Stimulated activated CD4-positive, alpha-beta T cell treated with anti-CD3 and anti-CD28 coated beads, Interleukin-2, amount 100 ng/mL, for 48 hours (primary cell): ENCODE measurements at regions not wholly inside any gene's neighbourhood (a gene's known extent, or its start where the extent isn't known, plus 50 kb on each side); places are given as distances from the start of the nearest gene placed in this dataset.

Experiments
- DNase-seq, 2 donors: peaks; one replicate each; pipeline ENCODE4 v3.0.0-alpha.2; 2020

DNA sequence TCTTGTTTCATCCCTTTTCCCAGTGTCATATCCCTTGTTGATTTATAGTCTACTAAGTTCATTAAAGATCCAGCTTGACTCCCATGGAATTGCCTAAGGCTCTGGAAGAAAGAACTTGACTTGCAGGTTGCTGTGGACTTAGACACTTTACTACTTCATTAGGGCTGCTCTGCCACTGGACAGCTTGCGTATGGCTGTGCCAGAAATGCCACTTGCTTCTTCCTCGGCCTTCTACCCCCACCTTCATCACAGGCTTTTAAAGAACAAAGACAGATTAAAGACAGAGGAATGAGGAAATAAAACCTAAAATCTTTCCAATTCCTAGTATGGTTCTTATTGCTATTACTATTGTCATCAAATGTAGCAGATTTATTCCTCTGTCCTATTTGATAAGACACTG lies 591.7 kb downstream of the BCL11A start:
- no peak for DNase-seq

DNA sequence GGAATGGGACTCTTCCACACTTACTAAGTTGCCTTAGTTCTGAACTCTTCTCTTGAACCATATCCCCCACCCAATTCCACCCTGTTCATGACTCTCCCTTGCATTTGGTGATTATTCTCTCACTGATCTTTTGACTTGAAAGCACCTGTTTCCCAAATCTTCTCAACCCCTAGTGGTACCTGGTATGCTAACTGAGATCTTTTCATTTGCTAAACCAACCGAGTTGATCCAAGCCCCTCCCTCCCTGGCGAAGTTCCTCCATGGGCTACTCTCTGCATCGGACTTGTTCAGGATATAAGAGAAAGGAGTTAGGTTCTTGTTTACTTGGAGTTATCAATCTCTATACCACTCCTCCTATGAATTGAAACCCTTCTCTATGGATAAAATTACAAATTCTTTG lies 593.5 kb downstream of the BCL11A start:
- no peak for DNase-seq

- no peak for DNase-seq
Measured at GRCh38 chr2:59957504-59957903, 596.0 kb downstream of the BCL11A start.

DNA sequence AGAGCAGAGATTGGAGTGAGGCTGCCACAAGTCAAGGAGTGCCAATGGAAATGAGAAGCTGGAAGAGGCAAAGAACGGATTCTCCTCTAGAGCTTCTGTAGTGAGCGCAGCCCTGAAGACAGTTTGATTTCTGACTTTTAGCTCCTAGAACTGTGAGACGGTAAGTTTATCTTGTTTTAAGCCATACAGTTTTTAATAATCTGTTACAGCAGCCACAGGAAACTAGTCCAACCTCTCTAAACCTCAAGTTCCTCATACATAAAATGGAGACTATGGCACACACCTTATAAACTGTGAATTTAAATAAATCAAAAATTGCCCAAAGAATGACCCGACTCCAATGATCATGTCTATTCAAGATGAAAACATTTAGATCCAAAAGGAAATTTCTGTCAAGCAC lies 596.5 kb downstream of the BCL11A start:
- no peak for DNase-seq

DNA sequence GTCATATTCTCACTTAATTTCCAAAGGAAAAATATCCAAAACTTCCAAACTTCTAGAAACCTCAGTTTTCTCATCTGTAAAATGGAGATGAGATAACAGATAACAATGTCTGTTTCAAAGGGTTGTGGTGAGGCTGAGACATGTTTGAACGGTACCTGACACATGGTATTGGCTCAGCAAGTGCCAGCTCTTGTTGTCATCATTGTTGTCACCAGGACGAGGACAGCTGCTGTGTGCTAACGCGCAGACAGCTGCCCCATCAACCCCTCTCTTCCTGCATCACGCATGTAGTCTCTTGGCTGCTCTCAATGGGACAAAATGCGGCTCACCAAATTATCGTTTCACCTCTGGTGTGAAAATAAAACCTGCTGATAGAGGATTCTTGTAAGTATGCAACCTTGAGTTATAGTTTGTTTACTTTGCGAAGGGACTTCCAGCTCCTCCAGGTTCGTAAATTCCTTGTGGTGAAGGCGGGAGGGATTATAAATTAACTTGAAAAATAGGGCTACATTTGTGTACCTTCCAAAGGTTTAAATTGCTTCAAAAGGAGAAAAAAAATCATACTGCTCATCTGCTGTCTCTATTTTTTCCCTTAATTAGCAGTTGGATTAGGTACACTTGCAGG lies 605.4 kb downstream of the BCL11A start:
- no peak for DNase-seq

- no peak for DNase-seq
Measured at GRCh38 chr2:59947209-59947608, 606.2 kb downstream of the BCL11A start.

DNA sequence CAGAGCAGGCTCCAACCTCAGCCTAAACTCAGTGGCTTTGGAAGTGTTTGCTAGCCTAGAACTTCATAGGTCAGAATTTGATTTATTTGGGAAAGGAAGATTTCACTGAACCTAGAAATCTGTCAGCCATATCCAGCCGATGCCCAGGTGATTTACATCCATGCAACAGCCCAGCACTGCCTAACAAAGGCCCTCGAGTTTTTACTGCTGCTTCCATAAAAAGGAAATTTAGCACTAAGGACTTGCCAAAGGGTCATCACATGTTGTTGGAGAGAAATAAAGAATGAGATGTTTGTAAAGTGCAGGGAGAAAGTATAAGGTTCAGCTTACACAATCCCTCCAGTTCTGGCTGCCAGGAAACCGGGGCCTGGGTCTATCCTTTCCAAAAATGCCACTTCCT lies 614.2 kb downstream of the BCL11A start:
- no peak for DNase-seq

DNA sequence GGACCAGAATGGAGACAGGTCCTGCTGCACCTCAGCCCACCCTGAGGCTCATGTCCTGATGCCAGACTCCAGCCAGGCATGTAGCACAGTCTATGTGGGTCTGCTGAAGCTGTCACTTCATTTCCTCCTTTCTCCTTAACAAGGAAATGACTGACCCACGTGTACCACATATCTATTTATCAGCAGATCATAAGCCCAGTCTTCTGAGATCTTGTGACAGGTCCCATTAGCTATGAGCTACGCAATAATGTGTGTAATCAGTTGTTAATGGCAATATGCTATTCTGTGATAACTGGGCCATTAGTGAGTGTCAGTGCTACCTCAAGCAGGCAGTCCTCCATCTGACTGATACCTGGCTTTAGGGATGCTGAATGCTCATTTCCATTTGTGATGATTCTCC lies 615.3 kb downstream of the BCL11A start:
- DNase-seq: no peak

- no peak for DNase-seq
Measured at GRCh38 chr2:59936048-59936447, 617.4 kb downstream of the BCL11A start.

DNA sequence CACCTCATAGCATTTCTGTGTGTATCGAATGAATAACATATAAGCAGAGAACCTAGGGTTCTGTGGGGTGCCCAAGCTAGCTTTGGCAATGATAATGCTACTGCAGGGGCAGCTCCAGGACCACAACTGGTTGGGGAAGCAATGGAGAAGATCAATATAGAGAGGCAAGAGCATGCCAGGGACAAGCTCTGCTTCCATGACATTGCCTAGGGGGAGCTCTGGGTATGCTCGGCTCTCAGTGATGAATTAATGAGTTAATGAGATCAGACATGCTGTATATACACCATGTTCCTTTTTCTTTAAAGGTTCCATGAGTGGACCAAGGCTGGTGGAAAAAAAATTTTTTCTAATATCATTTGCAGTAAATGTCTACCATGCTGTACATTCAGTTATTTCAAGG lies 618.4 kb downstream of the BCL11A start:
- DNase-seq: no peak

DNA sequence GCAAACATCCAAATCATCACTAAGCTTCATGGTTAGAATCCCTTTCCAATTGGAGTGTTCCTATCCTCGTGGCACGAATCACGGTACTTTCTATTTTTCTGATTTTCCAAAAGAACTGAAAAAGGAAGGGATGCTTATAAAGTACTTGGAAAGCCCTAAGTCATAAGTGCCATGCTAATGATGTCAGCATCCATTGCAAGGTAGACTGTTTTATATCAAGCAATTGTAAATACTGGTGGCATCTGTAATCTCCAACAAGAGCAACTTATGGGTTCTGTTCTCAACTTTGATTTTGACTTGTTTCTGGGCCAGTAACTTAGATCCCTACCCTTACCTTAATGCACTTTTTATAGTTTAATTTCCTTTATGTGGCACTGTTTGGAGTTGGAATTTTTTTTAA lies 619.5 kb downstream of the BCL11A start:
- no peak for DNase-seq

DNA sequence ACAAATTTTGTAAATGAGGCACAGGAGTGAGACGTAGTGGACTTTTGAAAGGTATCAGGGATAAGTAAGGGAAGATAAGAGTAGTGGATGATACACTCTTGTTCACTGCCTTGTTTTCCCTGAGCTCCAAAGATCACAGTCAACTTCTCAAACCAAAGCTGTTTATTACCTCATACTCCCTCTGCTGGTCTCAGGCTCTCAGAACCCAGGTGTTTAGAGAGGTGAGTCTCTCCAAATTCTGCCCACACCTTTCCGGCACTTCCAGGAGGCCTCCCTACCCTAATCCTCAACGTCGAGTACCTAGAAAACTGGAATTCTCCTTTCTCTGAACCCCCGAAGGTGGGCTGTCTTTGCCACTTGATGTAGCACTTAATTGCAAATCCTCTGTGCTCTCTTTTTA lies 621.1 kb downstream of the BCL11A start:
- DNase-seq: no peak

GRCh38 chr2:59930430-59930829 lies 623.0 kb downstream of the BCL11A start:
- no peak for DNase-seq

GRCh38 chr2:59926731-59927130 lies 626.7 kb downstream of the BCL11A start:
- DNase-seq: no peak

- DNase-seq: no peak
Measured at GRCh38 chr2:59925321-59925720, 628.1 kb downstream of the BCL11A start.

DNA sequence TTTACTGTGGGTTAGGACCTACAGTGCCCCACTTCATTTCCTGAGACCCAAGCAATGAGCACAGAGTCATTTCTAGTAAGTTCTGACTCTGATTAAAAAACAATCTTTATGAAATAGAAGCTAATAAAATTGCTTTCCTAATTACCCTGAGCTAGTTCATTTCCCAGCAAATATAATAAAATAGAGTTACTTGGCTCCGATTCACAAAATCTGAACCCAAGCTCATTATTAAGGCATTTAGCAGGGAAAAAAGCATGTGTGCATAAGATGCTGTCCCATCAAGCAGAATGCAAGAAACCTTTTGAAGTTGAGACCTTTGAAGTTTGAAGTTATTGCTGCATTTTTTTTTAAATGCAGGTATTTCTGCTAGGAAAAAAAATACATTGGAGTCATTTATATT lies 629.1 kb downstream of the BCL11A start:
- DNase-seq: no peak

- no peak for DNase-seq
Measured at GRCh38 chr2:59922450-59922849, 631.0 kb downstream of the BCL11A start.

DNA sequence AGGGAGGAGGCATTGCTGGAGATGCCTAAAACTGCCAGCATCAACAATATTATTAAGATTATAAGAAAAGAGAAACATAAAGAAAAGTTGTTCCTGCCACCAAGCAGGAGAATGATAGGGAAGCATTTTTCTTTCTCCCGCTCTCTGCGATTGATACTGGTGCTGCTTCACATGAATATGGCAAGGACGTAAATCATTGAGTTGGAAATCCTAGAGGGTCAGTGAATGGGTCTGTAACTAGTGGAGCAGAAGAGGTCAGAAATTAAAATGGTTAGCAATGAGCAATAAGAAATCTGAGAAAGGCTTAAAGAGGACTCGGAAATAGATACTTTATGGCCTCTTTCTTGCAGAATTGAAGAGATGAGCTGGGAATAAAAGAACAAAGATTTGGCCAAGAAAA lies 631.7 kb downstream of the BCL11A start:
- DNase-seq: no peak

- DNase-seq: no peak
Measured at GRCh38 chr2:59920961-59921360, 632.5 kb downstream of the BCL11A start.

DNA sequence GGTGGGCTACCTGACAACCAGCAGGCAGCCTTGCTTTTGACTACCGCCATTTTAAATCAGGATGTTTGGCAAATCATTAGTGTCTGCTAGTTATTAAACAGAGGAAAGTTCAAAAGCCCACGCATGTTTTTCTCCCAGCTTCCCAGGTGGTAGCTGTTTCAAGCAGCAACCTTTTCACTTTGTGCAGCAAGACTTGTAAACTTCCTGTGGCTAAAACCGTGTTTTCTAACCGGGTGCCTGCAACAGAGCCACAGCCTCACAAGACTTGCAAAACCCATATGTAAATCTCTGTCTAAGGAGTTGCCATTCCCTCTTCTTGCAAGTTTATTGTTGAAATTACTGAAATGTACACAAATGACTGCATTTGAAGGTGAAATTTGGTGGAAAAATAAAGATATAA lies 633.1 kb downstream of the BCL11A start:
- DNase-seq: no peak

- DNase-seq: no peak
Measured at GRCh38 chr2:59919579-59919978, 633.9 kb downstream of the BCL11A start.

DNA sequence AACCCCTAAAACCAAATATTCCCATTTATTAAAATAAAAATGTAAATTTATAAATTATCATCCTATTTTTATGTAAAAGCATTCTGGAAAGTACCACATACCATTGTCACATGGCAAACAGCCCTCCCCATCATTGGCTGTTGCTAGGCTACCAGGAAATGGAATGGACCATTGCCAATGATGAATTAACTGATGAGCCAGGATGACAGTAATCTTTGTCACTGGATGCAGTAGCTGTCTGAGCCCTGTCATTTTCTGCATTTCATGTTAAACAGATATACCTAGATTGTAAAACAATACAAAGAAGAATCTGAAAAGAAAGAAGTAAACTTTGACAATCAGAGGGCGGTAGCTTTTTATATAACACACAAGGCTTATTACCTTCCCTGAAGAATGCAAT lies 641.4 kb downstream of the BCL11A start:
- DNase-seq: no peak

- DNase-seq: no peak
Measured at GRCh38 chr2:59910166-59910565, 643.3 kb downstream of the BCL11A start.

DNA sequence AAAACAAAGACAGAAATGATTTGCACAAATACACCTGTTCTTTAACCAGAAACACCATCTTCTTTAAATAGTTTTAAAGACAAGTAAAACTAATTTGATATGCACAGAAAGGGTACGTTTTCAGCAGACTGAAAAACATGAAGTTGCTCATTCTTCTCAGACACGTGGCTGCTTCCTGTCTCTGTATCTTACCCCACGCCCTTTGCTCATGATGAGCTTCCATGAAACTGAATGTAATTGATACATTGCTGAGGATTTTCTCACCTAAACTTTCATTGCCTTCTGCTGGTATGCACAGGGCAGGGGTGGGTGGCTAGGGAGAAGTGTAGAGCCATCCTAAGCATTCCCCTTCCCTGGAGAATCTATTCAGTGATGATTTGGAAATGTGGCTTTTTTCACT lies 644.3 kb downstream of the BCL11A start:
- DNase-seq: no peak

DNA sequence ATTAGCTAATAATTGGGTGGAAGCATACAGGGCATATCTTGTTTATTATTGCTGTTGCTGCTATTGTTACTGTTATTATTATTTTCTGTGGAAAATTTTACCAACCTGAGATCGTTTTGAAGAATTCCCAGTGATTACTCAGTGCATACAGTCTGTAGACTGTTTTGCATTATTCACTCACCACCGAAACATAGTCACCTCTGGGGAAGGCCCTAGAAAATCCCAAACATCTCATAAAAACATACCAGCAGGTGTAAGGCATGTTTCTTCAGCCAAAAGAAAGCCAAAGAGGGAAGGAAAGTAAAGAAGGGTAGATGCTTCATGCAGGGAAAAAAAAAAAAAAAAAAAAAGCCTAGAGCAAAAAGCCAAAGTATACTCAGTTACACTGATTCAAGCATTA lies 647.7 kb downstream of the BCL11A start:
- no peak for DNase-seq
